ENCODE measurements at regions not wholly inside any gene's neighbourhood (a gene's known extent, or its start where the extent isn't known, plus 50 kb on each side); places are given as distances from the start of the nearest gene placed in this dataset.
A peak's percentile ranks its signal among the peaks of the same experiment; 100 is the strongest.
"Not testable (repeated sequence)": the region's sequence is repeated elsewhere in the genome, so short reads cannot be mapped to it uniquely, and the experiment has no call there.

GRCh38 chr7:138169441-138169851, 93.2 kb downstream of the AKR1D1 start:
- DNase-seq, result no peak

DNA sequence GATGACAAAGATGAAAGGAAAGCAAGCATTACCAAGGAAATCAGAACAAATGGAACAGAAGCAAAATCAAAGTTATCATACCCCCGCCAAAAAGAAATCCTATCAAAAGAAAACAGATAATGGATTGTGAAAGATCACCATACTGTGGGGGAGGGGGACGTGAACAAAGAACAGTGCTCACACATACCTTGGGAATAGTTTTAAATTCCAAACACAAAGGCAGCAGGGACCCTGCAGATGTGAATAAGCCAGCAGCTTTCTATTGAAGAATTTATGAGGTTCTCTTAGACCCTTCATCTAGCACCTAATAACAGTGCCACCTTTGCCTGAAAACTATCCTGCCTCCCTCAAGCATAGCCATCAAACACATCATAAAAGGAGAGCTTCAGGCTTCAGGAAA, 94.0 kb downstream of the AKR1D1 start:
- DNase-seq, result no peak

- DNase-seq, result no peak
Observed at GRCh38 chr7:138170959-138171703, 94.9 kb downstream of the AKR1D1 start.

GRCh38 chr7:138173548-138173947, 97.3 kb downstream of the AKR1D1 start:
- no peak for DNase-seq

DNA sequence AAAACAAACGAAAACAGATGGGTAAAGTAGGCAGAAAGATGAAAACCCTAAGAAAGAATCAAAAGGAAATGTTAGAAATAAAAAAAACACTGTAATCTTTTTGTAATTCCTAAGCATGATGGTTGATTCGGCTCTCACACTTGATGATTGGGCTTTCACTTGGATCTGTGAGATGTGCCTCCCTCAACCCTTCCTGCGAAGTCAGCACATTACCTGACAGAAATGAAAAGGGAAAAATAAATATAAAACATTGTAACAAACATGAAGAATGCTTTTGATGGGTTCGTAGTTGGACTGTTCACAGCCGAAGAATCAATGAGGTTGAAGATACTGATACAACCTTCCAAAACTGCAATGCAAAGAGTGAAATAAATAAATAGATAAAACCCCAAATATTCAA, 99.8 kb downstream of the AKR1D1 start:
- no peak for DNase-seq

DNA sequence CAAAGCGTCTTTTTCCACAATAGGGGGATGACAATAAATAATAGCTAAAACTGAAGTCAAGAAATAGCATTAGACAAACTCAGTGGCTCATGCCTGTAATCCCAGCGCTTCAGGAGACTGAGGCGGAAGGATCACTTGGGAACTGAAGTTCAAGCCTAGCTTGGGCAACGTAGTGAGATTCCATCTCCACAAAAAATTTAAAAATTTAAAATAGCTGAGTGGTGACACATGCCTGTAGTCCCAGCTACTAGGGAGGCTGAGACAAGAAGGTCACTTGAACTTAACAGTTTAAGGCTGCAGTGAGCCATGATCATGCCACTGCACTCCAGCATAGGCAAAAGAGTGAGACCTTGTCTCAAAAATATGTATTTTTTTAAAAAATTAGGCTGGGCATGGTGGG, 107.9 kb downstream of the AKR1D1 start:
- DNase-seq, result no peak

- DNase-seq, result no peak
Observed at GRCh38 chr7:138185132-138185908, 109.1 kb downstream of the AKR1D1 start.

GRCh38 chr7:138186951-138187351, 110.7 kb downstream of the AKR1D1 start:
- peak; percentile 33 to 45 for DNase-seq

- DNase-seq, result peak; percentile 76 to 85
Observed at GRCh38 chr7:138188290-138188858, 112.1 kb downstream of the AKR1D1 start.

DNA sequence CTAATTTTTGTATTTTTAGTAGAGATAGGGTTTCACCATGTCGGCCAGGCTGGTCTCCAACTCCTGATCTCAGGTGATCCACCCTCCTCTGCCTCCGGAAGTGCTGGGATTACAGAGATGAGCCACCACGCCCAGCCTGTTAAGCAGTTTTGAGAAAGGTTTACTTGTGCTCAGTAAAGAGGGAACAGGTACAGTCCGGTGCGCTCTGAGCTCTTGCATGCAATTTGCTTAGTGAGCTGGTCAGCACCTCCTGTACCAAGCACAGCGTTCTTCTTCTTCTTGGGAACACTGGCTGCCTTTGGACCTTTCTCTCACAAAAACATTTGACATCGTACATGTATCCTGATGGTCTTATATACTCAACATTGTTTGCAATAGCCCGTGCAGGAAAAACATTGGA, 118.3 kb downstream of the AKR1D1 start:
- no peak for DNase-seq

- peak in 1 of 2 experiments; percentile 2 for DNase-seq
Observed at GRCh38 chr7:138195151-138195571, 118.9 kb downstream of the AKR1D1 start.

- DNase-seq, result peak; percentile 44 to 62
Observed at GRCh38 chr7:138196503-138196946, 120.3 kb downstream of the AKR1D1 start.

DNA sequence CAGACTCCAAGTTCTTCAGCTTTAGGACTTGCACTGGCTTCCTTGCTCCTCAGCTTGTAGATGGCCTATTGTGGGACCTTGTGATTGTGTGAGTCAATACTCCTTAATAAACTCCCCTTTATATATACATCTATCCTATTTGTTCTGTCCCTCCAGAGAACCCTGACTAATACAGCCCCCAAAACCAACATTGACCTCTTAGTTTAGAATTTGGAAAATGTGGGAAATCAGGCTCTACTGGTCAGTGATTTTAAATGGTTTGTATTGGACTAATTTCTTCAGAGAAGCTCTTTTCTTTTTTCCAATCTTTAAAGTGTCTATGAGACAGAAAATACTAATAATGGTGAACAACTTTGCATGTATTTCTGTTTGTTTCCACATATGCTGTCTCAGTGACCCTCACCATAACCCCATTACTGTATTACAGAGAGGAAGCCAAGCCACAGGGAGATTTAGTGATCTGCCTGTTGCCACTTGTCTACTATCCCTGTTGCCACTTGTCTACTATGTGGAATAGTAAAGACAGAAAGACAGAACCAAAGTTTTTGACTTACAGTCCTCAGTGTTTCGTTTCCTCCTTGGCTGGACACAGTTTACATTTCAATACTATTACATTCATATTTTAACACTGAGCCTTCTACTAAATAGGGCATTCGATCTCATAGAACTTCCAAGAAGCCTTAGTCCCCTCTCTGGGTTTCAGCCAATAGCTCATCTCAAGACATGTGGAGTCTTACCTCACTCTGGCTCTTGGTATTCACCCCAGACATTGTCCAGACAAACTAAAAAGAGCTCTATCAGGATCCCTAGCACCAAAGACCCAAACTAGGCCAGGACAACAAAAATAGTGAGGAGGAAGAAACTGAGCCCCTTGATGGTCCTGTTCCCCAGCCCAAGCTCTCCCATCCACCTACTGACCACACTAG, 121.0 kb downstream of the AKR1D1 start:
- no peak for DNase-seq

DNA sequence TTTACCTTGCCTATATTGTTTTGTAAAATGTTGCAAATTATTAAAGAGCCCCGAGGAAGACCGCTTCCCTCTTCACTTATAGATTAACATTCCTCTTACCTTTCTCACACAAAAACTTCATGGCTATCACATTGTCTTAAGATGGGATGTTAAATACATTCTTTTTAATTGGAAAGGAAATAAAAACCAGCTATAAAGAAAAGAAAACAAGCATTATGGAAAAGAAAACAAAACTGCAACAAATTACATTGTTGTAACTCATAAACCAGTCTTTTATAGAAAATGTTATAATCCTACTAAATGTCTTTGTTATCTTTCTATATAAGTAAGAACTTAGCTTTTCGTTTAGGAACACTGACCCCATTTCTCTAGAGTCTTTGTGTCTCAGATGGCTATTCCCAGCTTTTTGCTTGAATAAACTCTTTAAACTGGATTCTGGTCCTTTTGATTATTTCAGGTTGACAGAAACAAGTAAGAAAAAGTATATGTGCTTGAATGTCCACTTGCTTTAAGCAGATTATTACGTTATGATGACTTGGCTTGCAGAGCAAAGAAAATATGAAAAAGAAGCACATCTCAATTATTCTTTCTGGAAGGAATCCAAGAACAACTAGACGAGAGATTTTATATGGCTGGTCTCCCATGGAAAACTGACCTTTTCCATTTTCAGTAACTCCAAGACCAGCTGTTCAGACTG, 128.2 kb downstream of the AKR1D1 start:
- DNase-seq, result no peak

DNA sequence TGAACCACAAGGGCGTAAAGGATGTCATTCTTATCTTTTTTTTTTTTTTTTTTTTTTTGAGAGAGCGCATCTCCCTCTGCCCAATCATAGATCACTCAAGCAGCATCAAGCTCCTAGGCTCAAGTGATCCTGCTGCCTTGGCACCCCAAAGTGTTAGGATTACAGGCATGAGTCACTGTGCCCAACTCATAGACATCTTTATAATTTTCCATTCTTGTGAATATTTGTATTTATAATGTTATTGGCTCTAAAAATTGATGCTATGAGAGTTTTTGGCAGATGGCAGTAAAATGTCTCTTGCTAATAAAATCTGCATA, 128.7 kb downstream of the AKR1D1 start:
- no peak for DNase-seq

DNA sequence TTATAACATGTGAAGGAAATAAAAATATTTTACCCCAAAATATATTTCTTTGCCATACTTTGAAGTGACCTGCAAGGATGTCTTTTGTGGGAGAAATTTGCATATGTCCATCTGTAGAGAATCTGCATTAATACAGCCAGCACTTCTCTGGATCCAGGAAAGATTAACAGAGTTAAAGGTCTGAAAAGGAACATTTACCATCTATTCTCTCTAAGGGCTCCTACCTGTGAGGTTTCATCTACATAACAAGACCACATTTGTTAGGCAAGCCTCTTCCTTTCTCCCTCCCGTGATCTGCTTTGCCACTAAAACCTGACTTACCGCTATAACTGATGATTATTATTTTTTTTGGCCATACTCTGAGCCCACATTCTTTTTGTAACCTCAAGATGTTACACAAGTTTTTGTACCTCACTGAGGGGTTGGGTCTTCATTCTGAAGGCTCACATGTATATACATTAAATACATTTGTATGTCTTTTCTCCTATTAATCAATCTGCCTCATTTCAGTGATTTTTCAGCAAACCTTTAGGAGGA, 129.4 kb downstream of the AKR1D1 start:
- no peak for DNase-seq

GRCh38 chr7:138207555-138207971, 131.3 kb downstream of the AKR1D1 start:
- no peak for DNase-seq

DNA sequence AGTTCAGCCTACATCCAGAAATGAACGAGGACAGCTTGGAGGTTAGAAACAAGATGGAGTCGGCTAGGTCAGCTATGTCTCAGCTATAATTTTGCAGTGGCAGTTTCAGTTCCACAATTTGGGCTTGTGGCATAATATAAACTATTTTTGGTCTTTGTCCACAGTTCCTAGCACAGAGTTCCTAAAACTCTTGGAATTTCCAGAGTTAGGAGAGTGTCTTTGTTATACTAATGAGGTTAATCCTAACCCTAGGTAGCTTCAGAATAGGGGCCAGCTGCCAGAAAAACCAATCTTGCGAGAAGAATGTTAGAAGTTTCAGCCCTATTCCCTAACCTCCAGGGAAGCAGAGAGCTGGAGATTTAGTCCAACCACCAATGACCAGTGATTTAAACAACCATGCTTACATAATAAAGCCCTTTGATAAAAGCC, 131.9 kb downstream of the AKR1D1 start:
- no peak for DNase-seq

DNA sequence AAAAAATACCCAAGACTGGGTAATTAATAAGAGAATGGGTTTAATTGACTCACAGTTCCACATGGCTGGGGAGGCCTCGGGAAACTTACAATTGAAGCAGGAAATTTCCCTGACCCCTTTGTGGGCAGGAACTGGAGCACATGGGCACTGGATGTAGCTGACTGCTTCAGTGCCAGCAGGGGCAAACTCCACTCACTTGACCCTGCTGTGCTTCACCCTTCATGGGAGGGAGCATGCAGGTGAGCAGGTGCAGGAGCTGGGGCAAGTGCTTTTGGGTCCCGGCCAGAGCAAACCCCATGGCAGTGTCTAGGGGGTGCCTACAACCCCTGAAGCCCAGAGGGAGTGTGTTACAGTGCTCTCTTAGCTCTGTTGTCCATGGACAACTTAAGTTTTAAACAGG, 132.6 kb downstream of the AKR1D1 start:
- no peak for DNase-seq

DNA sequence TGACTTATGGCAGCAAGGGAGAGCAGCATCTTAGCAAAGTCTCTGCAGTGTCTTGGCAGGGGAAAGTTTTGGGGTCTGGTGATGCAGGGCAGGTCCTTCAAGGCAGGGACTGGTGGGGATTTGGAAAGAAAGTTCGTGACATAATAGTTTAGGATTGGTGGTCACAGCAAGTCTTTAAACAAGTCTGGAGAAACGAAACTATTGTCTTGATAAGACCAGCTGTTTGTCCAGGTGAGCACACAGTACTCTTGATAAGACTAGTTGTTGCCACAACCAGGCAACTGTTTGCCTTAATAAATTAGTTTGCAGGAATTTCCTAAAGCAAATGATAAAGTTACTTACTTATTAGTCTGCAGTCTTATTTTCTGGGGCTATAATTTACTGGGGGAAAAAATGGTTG, 136.1 kb downstream of the AKR1D1 start:
- no peak for DNase-seq

DNA sequence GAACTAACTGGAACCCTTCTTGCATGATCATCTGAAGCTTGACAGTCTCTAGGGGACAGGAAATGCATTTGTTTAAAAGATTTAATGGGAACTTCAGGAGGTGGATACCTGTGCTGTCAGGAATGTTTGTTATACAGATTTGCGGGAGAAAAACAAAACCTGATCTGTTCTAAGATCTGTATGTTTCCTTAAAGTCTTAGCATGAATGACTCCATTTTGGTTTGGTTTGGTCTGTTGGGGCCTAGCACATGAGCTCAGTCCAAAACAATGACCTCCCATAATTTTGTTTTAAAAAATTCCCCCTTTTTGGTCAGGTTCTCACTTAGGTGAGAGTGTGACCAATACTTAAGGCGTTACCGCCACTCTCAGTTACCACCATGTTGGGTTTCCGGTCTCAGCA, 138.7 kb downstream of the AKR1D1 start:
- DNase-seq, result no peak

GRCh38 chr7:138220321-138220720, 144.1 kb downstream of the AKR1D1 start:
- not testable (repeated sequence) for DNase-seq

All from Kasumi-1 (cell line).